B cell (primary cell): ENCODE measurements at regions not wholly inside any gene's neighbourhood (a gene's known extent, or its start where the extent isn't known, plus 50 kb on each side); places are given as distances from the start of the nearest gene placed in this dataset.

Source experiments
- ATAC-seq: fragments of 200-7000 bp; cut with Tn5 transposase; one replicate; pipeline ENCODE4 v1.10.0; 2021; ENCODE audit warnings: low read depth, mild to moderate bottlenecking, moderate number of reproducible peaks, moderate library complexity
- CTCF ChIA-PET: fragments of 350-600 bp; sonication (Branson Sonifier 250); formaldehyde crosslinking; loops from one replicate; lab custom pipeline; 2021; ENCODE audit warnings: antibody characterized with exemption, inconsistent platforms; lab: Charles Lee
- POLR2A ChIA-PET: fragments of 350-600 bp; sonication (Branson Sonifier 250); formaldehyde crosslinking; loops from one replicate; lab custom pipeline; 2021; ENCODE audit warnings: antibody characterized with exemption; lab: Charles Lee
- DNase-seq: peaks from one replicate; pipeline ENCODE4 v3.0.0; 2013
- H2AFZ ChIP-seq: 2 replicates; pipeline ENCODE4 v1.6.1; 2012; ENCODE audit warnings: mild to moderate bottlenecking, low read depth, low read length; ENCODE audit not compliant: insufficient read depth, poor library complexity, severe bottlenecking
- H3K27ac ChIP-seq, 2 donors: 1 replicate in 1 of 2; 2 replicates in 1 of 2; pipeline ENCODE4 v1.5.1; 2012 to 2013; ENCODE audit warnings: low read length in 2 of 2, mild to moderate bottlenecking in 2 of 2, moderate library complexity in 1 of 2
- H3K27me3 ChIP-seq, 4 experiments: fragments of 200-600 bp in 1 of 4; sonication (generic) in 1 of 4; replicated peaks in 1 of 4; 1 replicate in 2 of 4; 2 replicates in 2 of 4; pipeline versions ENCODE4 v1.6.1 to v1.7.0; 2013 to 2016; ENCODE audit warnings: low read length in 3 of 4, mild to moderate bottlenecking in 2 of 4, mixed read lengths in 1 of 4, moderate library complexity in 1 of 4; ENCODE audit not compliant: insufficient read depth in 4 of 4, control insufficient read depth in 3 of 4; ENCODE audit errors: control extremely low read depth in 1 of 4
- H3K36me3 ChIP-seq, 2 experiments: replicated peaks in 1 of 2; 1 replicate in 1 of 2; 2 replicates in 1 of 2; pipeline versions ENCODE4 v1.6.1 to v1.7.1; 2013; ENCODE audit warnings: low read length in 1 of 2; ENCODE audit not compliant: insufficient read depth in 2 of 2, control insufficient read depth in 1 of 2; ENCODE audit errors: control extremely low read depth in 1 of 2, extremely low read depth in 1 of 2
- H3K4me1 ChIP-seq, 2 donors: fragments of 200-600 bp in 1 of 2; sonication (generic) in 1 of 2; 1 replicate in 1 of 2; 2 replicates in 1 of 2; pipeline versions ENCODE4 v1.5.1 to v1.6.1; 2013 to 2017; ENCODE audit warnings: low read length in 2 of 2; ENCODE audit not compliant: control insufficient read depth in 2 of 2, insufficient read depth in 2 of 2
- H3K4me2 ChIP-seq: replicated peaks from 2 replicates; pipeline ENCODE3; 2012; ENCODE audit warnings: mild to moderate bottlenecking, low read depth, low read length; ENCODE audit not compliant: poor library complexity, severe bottlenecking
- H3K4me3 ChIP-seq, 5 experiments: fragments of 200-600 bp in 1 of 5; sonication (generic) in 1 of 5; 1 replicate in 3 of 5; 2 replicates in 2 of 5; pipeline versions ENCODE4 v1.5.1 to v1.7.0; 2011 to 2016; ENCODE audit warnings: low read length in 4 of 5, mild to moderate bottlenecking in 4 of 5, low read depth in 2 of 5, control low read depth in 1 of 5, moderate library complexity in 1 of 5; ENCODE audit not compliant: insufficient read depth in 1 of 5; ENCODE audit errors: control extremely low read depth in 1 of 5, extremely low read depth in 1 of 5
- H3K79me2 ChIP-seq: fragments of 200-600 bp; sonication (generic); one replicate; pipeline ENCODE4 v1.6.0; 2016; ENCODE audit warnings: low read length; ENCODE audit not compliant: control insufficient read depth, insufficient read depth
- H3K9ac ChIP-seq: fragments of 200-600 bp; sonication (generic); 2 replicates; pipeline ENCODE4 v1.6.1; 2017; ENCODE audit warnings: mild to moderate bottlenecking, low read length, moderate library complexity
- H3K9me3 ChIP-seq, 3 donors: one replicate each; pipeline versions ENCODE4 v1.6.1 to v1.7.1; 2013; ENCODE audit warnings: low read length in 2 of 3; ENCODE audit not compliant: control insufficient read depth in 2 of 3, insufficient read depth in 1 of 3; ENCODE audit errors: control extremely low read depth in 1 of 3
- H4K20me1 ChIP-seq: 2 replicates; pipeline ENCODE4 v1.6.0; 2012; ENCODE audit warnings: mild to moderate bottlenecking, low read length; ENCODE audit not compliant: insufficient read depth, control insufficient read depth, poor library complexity, severe bottlenecking
- H3K27ac Mint-ChIP-seq: one replicate; pipeline ENCODE4 v1.8.0; 2021; ENCODE audit warnings: mixed read lengths
- H3K27me3 Mint-ChIP-seq: one replicate; pipeline ENCODE4 v1.8.0; 2021; ENCODE audit warnings: mixed read lengths
- H3K4me1 Mint-ChIP-seq: one replicate; pipeline ENCODE4 v1.8.0; 2021; ENCODE audit warnings: mixed read lengths
- H3K4me3 Mint-ChIP-seq: one replicate; pipeline ENCODE4 v1.8.0; 2021; ENCODE audit warnings: mixed read lengths
- H3K9me3 Mint-ChIP-seq: one replicate; pipeline ENCODE4 v1.8.0; 2022; ENCODE audit warnings: mixed read lengths; ENCODE audit not compliant: insufficient read depth
- CTCF ChIP-seq: fragments of 200-600 bp; IDR thresholded peaks from one replicate; pipeline ENCODE4 v1.8.0; 2022; ENCODE audit warnings: antibody characterized with exemption, mild to moderate bottlenecking
- EZH2 ChIP-seq: IDR thresholded peaks from 2 replicates; pipeline ENCODE4 v1.6.1; 2012; ENCODE audit warnings: borderline replicate concordance, low read depth, mild to moderate bottlenecking, moderate library complexity, low read length; ENCODE audit not compliant: insufficient read depth, poor library complexity, severe bottlenecking
- WGBS: methylation state at CpG from one replicate; pipeline ENCODE4 v1.1.5; 2013; ENCODE audit warnings: missing lambda C conversion rate; ENCODE audit not compliant: insufficient coverage; 5-methylcytosine and 5-hydroxymethylcytosine counted together
- intact Hi-C: fragments of 100-400 bp; cut with micrococcal nuclease; formaldehyde crosslinking; loops from one replicate; pipeline ENCODE4 v1.10.0; 2022

GRCh38 chr4:124904723-124905388, 192.3 kb upstream of the ANKRD50 start:
- Histone ChIP-seq H3K36me3 (no peaks in the 10 kb centered on the region), H2AFZ (no peak overlapping the region), H3K9me3 (no peaks in the 10 kb centered on the region), H3K9ac (no peak overlapping the region), H3K27ac (no peak overlapping the region), H3K4me2 (no peak overlapping the region), H3K4me3 (no peak overlapping the region), H3K79me2 (no peaks in the 10 kb centered on the region), H3K4me1 (no peaks in the 10 kb centered on the region), H4K20me1 (no peaks in the 10 kb centered on the region), H3K27me3 (no peaks in the 10 kb centered on the region)
- CTCF ChIA-PET = no interaction called here
- DNase-seq = no peak
- no peaks in the 10 kb centered on the region for H3K9me3 Mint-ChIP-seq
- no peaks in the 10 kb centered on the region for H3K27me3 Mint-ChIP-seq
- TF ChIP-seq CTCF = no peak
- no peak for TF ChIP-seq EZH2
- no peak overlapping the region for H3K4me3 Mint-ChIP-seq
- no peaks in the 10 kb centered on the region for H3K4me1 Mint-ChIP-seq
- H3K27ac Mint-ChIP-seq = no peak overlapping the region
- intact Hi-C loops = no loop called here
- POLR2A ChIA-PET = no interaction called here
- no peak for ATAC-seq

- ATAC-seq (no peak), DNase-seq (no peak)
- Histone ChIP-seq H3K4me1 (no peaks in the 10 kb centered on the region), H3K79me2 (no peaks in the 10 kb centered on the region), H3K9me3 (no peaks in the 10 kb centered on the region), H3K27ac (no peak overlapping the region), H3K4me2 (no peak overlapping the region), H3K4me3 (no peak overlapping the region), H3K9ac (no peak overlapping the region), H3K27me3 (no peaks in the 10 kb centered on the region), H3K36me3 (no peaks in the 10 kb centered on the region), H4K20me1 (no peaks in the 10 kb centered on the region), H2AFZ (no peak overlapping the region)
- H3K9me3 Mint-ChIP-seq = no peaks in the 10 kb centered on the region
- H3K27me3 Mint-ChIP-seq = no peaks in the 10 kb centered on the region
- POLR2A ChIA-PET = no interaction called here
- no peak overlapping the region for H3K4me3 Mint-ChIP-seq
- CTCF ChIA-PET = no interaction called here
- no peak overlapping the region for H3K27ac Mint-ChIP-seq
- H3K4me1 Mint-ChIP-seq = no peaks in the 10 kb centered on the region
- TF ChIP-seq CTCF (no peak), EZH2 (no peak)
- WGBS = no CpG with 5 or more reads among the region's 6 CpGs
- intact Hi-C loops = no loop called here
Measured at GRCh38 chr4:124903995-124904722, 191.6 kb upstream of the ANKRD50 start.
